Lower lobe of right lung (tissue), 2 donors: ENCODE measurements at regions not wholly inside any gene's neighbourhood (a gene's known extent, or its start where the extent isn't known, plus 50 kb on each side); places are given as distances from the start of the nearest gene placed in this dataset.

ENCODE experiments used
- ATAC-seq, 2 donors: fragments of 200-7000 bp; cut with Tn5 transposase; one replicate each; pipeline ENCODE4 v1.9.1; 2020 to 2022; ENCODE audit warnings: mild to moderate bottlenecking in 2 of 2, moderate library complexity in 2 of 2
- DNase-seq: peaks from one replicate; pipeline ENCODE4 v3.0.0-alpha.2; 2020
- H3K27ac ChIP-seq: fragments of 200-600 bp; one replicate; pipeline ENCODE4 v1.8.0; 2022
- H3K27me3 ChIP-seq: fragments of 200-600 bp; one replicate; pipeline ENCODE4 v1.8.0; 2022; ENCODE audit warnings: low read depth
- H3K36me3 ChIP-seq: fragments of 200-600 bp; one replicate; pipeline ENCODE4 v1.8.0; 2022; ENCODE audit warnings: mild to moderate bottlenecking
- H3K4me1 ChIP-seq: fragments of 200-600 bp; one replicate; pipeline ENCODE4 v1.8.0; 2022
- H3K4me3 ChIP-seq: fragments of 200-600 bp; one replicate; pipeline ENCODE4 v1.8.0; 2022; ENCODE audit warnings: mild to moderate bottlenecking
- H3K9me3 ChIP-seq: fragments of 200-600 bp; one replicate; pipeline ENCODE4 v1.8.0; 2022
- CTCF ChIP-seq: fragments of 200-600 bp; IDR thresholded peaks from one replicate; pipeline ENCODE4 v1.8.0; 2022; ENCODE audit warnings: antibody characterized with exemption, mild to moderate bottlenecking
- intact Hi-C: fragments of 100-400 bp; cut with DNase I; formaldehyde crosslinking; loops from one replicate; pipeline ENCODE4 v1.11.0; 2022
- donor health status: DM: no; HTN: yes; CAD: no; lungs with severe emphysema.

- Histone ChIP-seq H3K9me3 (no peaks in the 10 kb centered on the region), H3K27me3 (no peaks in the 10 kb centered on the region), H3K4me1 (no peaks in the 10 kb centered on the region), H3K36me3 (no peaks in the 10 kb centered on the region), H3K27ac (no peak overlapping the region), H3K4me3 (no peak overlapping the region)
- intact Hi-C loops: no loop called here
- TF ChIP-seq CTCF: no peak
- DNase-seq: no peak
- no peak for ATAC-seq
Measured at GRCh38 chr2:191526536-191526935, 151.4 kb upstream of the NABP1 start.

GRCh38 chr2:191526953-191527556 lies 150.9 kb upstream of the NABP1 start:
- no peaks in the 10 kb centered on the region for H3K4me1 ChIP-seq
- TF ChIP-seq CTCF: no peak
- no peak overlapping the region for H3K27ac ChIP-seq
- no peaks in the 10 kb centered on the region for H3K9me3 ChIP-seq
- no peaks in the 10 kb centered on the region for H3K36me3 ChIP-seq
- intact Hi-C loops: no loop called here
- no peaks in the 10 kb centered on the region for H3K27me3 ChIP-seq
- no peak overlapping the region for H3K4me3 ChIP-seq
- ATAC-seq: no peak
- DNase-seq: no peak

GRCh38 chr2:191530618-191531017 lies 147.3 kb upstream of the NABP1 start:
- Histone ChIP-seq H3K4me3 (no peak overlapping the region), H3K9me3 (no peaks in the 10 kb centered on the region), H3K36me3 (no peaks in the 10 kb centered on the region), H3K4me1 (no peaks in the 10 kb centered on the region), H3K27me3 (no peaks in the 10 kb centered on the region), H3K27ac (no peak overlapping the region)
- TF ChIP-seq CTCF: no peak
- DNase-seq (no peak), ATAC-seq (no peak)
- intact Hi-C loops: no loop called here

- Histone ChIP-seq H3K4me1 (no peaks in the 10 kb centered on the region), H3K27ac (no peak overlapping the region), H3K9me3 (no peaks in the 10 kb centered on the region), H3K27me3 (no peaks in the 10 kb centered on the region), H3K36me3 (no peaks in the 10 kb centered on the region), H3K4me3 (no peak overlapping the region)
- no peak for DNase-seq
- TF ChIP-seq CTCF: no peak
- no peak for ATAC-seq
- intact Hi-C loops: no loop called here
Measured at GRCh38 chr2:191533693-191534180, 144.2 kb upstream of the NABP1 start.

GRCh38 chr2:191537921-191538320 lies 140.0 kb upstream of the NABP1 start:
- intact Hi-C loops: no loop called here
- Histone ChIP-seq H3K4me3 (no peak overlapping the region), H3K9me3 (no peaks in the 10 kb centered on the region), H3K36me3 (no peaks in the 10 kb centered on the region), H3K27me3 (no peaks in the 10 kb centered on the region), H3K27ac (no peak overlapping the region), H3K4me1 (no peaks in the 10 kb centered on the region)
- TF ChIP-seq CTCF: no peak
- no peak for ATAC-seq
- DNase-seq: no peak
